GM19240 (cell line): ENCODE measurements at regions not wholly inside any gene's neighbourhood (a gene's known extent, or its start where the extent isn't known, plus 50 kb on each side); places are given as distances from the start of the nearest gene placed in this dataset.

Source experiments
- DNase-seq: peaks from one replicate; pipeline ENCODE4 v3.0.0; 2011; ENCODE audit warnings: low spot score; ENCODE audit not compliant: insufficient read length

- no peak for DNase-seq
These were observed 190.4 kb upstream of the ARG1 start for GRCh38 chr6:131382631-131383030.

- DNase-seq: no peak
These were observed 189.3 kb upstream of the ARG1 start for GRCh38 chr6:131383421-131384411.

- DNase-seq: no peak
These were observed 185.2 kb upstream of the ARG1 start for GRCh38 chr6:131387562-131388447.

GRCh38 chr6:131390322-131390721 is 182.7 kb upstream of the ARG1 start:
- DNase-seq: no peak

GRCh38 chr6:131391116-131391515 is 181.9 kb upstream of the ARG1 start:
- no peak for DNase-seq

GRCh38 chr6:131393433-131393832 is 179.6 kb upstream of the ARG1 start:
- DNase-seq: no peak

GRCh38 chr6:131394768-131395432 is 178.1 kb upstream of the ARG1 start:
- no peak for DNase-seq

- no peak for DNase-seq
These were observed 174.8 kb upstream of the ARG1 start for GRCh38 chr6:131398176-131398575.

GRCh38 chr6:131399433-131399832 is 173.6 kb upstream of the ARG1 start:
- DNase-seq: no peak

GRCh38 chr6:131400054-131400778 is 172.8 kb upstream of the ARG1 start:
- DNase-seq: no peak

GRCh38 chr6:131400779-131401496 is 172.1 kb upstream of the ARG1 start:
- DNase-seq: no peak

- DNase-seq: no peak
These were observed 164.2 kb upstream of the ARG1 start for GRCh38 chr6:131408811-131409210.

GRCh38 chr6:131410785-131411184 is 162.2 kb upstream of the ARG1 start:
- no peak for DNase-seq

- no peak for DNase-seq
These were observed 159.8 kb upstream of the ARG1 start for GRCh38 chr6:131412960-131413830.

GRCh38 chr6:131413831-131414191 is 159.2 kb upstream of the ARG1 start:
- DNase-seq: no peak

GRCh38 chr6:131414956-131415355 is 158.1 kb upstream of the ARG1 start:
- no peak for DNase-seq

GRCh38 chr6:131418441-131418840 is 154.6 kb upstream of the ARG1 start:
- DNase-seq: no peak

GRCh38 chr6:131419702-131420101 is 153.3 kb upstream of the ARG1 start:
- no peak for DNase-seq

- DNase-seq: no peak
These were observed 149.0 kb upstream of the ARG1 start for GRCh38 chr6:131424016-131424415.
